Left forelimb (tissue), 1 donor: ENCODE measurements at regions not wholly inside any gene's neighbourhood (a gene's known extent, or its start where the extent isn't known, plus 50 kb on each side); places are given as distances from the start of the nearest gene placed in this dataset.

Experiments used
- DNase-seq: peaks from one replicate; pipeline ENCODE4 v3.0.0-alpha.2; 2018; ENCODE audit warnings: low spot score

DNA sequence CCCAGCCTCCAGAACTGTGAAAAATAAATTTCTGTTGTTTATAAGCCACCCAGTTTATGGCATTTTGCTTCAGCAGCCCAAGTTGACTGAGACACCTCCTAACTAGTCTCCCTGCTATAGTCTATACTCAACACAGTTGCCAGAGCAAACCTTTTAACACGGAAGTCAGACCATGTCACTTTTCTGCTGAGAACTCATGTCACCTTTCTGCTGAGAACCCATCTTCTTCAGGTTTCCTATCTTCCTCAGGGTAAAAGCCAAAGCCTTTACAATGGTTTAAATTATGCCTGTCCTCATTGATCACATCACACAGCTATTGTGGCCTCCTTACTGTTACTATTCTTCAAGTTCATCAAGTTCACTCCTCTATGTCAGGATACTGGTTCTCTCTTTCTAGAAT, 74.3 kb upstream of the SOX6 start:
- no peak for DNase-seq

- no peak for DNase-seq
Measured at GRCh38 chr11:16421826-16422225, 65.5 kb upstream of the SOX6 start.

DNA sequence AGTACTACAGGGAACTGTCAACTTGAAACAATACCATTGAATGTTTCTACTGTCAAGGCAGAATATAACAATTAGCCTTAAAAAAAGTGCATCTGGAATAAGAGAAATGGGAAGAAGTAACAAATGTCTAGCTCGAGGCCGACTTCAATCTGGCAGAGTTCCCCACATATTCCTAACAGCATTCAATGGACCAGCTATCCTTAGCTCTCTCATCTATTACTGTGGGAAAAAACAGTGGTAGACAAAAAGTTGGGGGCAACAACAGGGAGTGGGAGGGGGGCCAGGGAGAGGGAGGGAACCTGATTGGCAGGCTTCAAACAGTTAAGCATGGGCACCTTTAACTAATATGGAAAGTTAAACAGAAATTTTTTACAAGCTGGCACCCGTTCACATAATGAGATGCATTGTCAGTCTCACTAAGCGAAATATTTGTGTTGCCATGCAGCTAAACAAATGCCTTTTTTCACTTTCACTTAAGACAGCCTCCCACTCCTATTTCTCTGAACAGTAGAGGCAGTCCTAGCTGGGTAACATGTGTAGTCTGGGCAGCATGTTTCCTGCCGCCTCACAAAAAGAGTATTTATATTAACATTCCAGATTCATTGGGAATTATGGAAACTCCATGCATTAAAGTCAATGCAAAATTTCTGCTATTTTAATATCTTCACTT, 62.2 kb upstream of the SOX6 start:
- DNase-seq: no peak

DNA sequence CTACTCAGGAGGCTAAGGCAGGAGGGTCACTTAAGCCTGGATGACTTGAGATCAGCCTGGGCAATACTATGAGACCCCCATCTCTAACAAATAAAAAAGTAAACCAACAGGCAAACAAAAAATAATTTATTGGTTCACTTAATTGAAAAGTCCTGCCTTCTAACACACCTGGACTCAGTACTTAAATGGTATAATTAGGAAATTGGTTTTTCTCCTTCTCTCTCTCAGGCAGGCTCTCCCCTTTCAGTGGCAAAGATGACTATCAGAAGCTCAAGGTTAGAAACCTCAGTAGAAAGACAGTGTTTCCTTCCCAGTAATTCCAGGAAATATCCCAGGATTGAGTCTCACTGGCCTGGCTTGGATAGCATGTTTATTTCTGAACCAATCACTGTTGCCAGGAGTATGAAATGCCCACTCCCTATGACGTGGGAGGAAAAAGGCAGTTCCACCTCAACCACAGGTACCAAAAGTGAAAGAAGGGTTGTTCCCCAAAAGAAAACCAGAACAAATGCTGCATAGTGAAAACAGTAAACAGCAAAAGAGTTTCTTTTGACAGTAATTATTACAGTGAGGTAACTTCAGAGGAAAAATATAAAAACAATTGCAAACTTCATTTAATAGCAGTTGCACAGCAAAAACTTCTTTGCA, 56.3 kb upstream of the SOX6 start:
- no peak for DNase-seq

GRCh38 chr11:16410479-16410878, 54.1 kb upstream of the SOX6 start:
- no peak for DNase-seq

- no peak for DNase-seq
Measured at GRCh38 chr11:16408619-16409018, 52.3 kb upstream of the SOX6 start.

DNA sequence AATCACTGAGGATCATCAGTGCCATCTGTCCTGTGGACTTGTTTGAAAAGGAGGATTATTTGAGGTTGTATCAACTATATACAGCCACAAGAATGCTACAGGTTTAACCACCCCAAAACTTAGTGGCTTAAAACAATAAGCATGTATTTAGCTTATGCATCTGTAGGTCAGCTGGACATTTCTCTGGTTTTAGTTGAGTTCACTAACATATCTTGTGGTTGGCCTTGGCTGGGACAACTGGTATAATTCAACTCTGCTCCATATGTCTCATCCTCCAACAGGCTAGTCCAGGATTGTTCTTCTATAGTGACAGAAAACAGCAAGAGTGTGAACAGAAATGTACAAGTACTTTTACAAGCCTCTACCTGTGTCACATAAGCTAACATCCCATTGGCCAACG, 49.9 kb upstream of the SOX6 start:
- no peak for DNase-seq
